ENCODE measurements at regions not wholly inside any gene's neighbourhood (a gene's known extent, or its start where the extent isn't known, plus 50 kb on each side); places are given as distances from the start of the nearest gene placed in this dataset.
A peak's percentile ranks its signal among the peaks of the same experiment; 100 is the strongest.

GRCh38 chr1:53391982-53392381 lies 64.1 kb upstream of the LRP8 start:
- TF ChIP-seq CTCF (IDR thresholded peaks at IDR 0.05; ENCODE audit: insufficient read depth, low read depth, low read length), result no peak
- no peak overlapping the region for H3K4me3 ChIP-seq (ENCODE audit: low read depth, low read length)
- no peak for DNase-seq (ENCODE audit: low read depth)

GRCh38 chr1:53392460-53392859 lies 64.6 kb upstream of the LRP8 start:
- H3K4me3 ChIP-seq (ENCODE audit: low read depth, low read length), result no peak overlapping the region
- no peak for DNase-seq (ENCODE audit: low read depth)
- no peak for TF ChIP-seq CTCF (IDR thresholded peaks at IDR 0.05; ENCODE audit: insufficient read depth, low read depth, low read length)

- peak; percentile 87 for TF ChIP-seq CTCF (IDR thresholded peaks at IDR 0.05; ENCODE audit: insufficient read depth, low read depth, low read length)
- no peak overlapping the region for H3K4me3 ChIP-seq (ENCODE audit: low read depth, low read length)
- peak; percentile 71 for DNase-seq (ENCODE audit: low read depth)
These were observed 65.5 kb upstream of the LRP8 start for GRCh38 chr1:53393325-53393792.

GRCh38 chr1:53394306-53394705 lies 64.9 kb upstream of the DMRTB1 start:
- no peak for TF ChIP-seq CTCF (IDR thresholded peaks at IDR 0.05; ENCODE audit: insufficient read depth, low read depth, low read length)
- DNase-seq (ENCODE audit: low read depth), result no peak
- H3K4me3 ChIP-seq (ENCODE audit: low read depth, low read length), result no peak overlapping the region

GRCh38 chr1:53395671-53396215 lies 63.5 kb upstream of the DMRTB1 start:
- no peak overlapping the region for H3K4me3 ChIP-seq (ENCODE audit: low read depth, low read length)
- no peak for TF ChIP-seq CTCF (IDR thresholded peaks at IDR 0.05; ENCODE audit: insufficient read depth, low read depth, low read length)
- DNase-seq (ENCODE audit: low read depth), result no peak

- no peak for DNase-seq (ENCODE audit: low read depth)
- no peak overlapping the region for H3K4me3 ChIP-seq (ENCODE audit: low read depth, low read length)
- TF ChIP-seq CTCF (IDR thresholded peaks at IDR 0.05; ENCODE audit: insufficient read depth, low read depth, low read length), result no peak
These were observed 62.5 kb upstream of the DMRTB1 start for GRCh38 chr1:53396573-53397268.
